Lung (tissue), 11 donors: ENCODE measurements at regions not wholly inside any gene's neighbourhood (a gene's known extent, or its start where the extent isn't known, plus 50 kb on each side); places are given as distances from the start of the nearest gene placed in this dataset.
A peak's percentile ranks its signal among the peaks of the same experiment; 100 is the strongest.

ENCODE experiments used
- ATAC-seq: fragments of 200-7000 bp; cut with Tn5 transposase; one replicate; pipeline ENCODE4 v1.9.1; 2020; ENCODE audit warnings: moderate number of reproducible peaks; ENCODE audit not compliant: insufficient read depth, low FRiP score
- DNase-seq, 3 donors: peaks; one replicate each; pipeline ENCODE4 v3.0.0-alpha.2; 2013 to 2017
- H3K27ac ChIP-seq, 2 donors: one replicate each; pipeline ENCODE4 v1.5.1; 2013; ENCODE audit warnings: mild to moderate bottlenecking in 2 of 2, moderate library complexity in 2 of 2, control low read depth in 1 of 2, inconsistent platforms in 1 of 2, low read depth in 1 of 2, low read length in 1 of 2
- H3K27me3 ChIP-seq, 3 donors: one replicate each; pipeline ENCODE4 v1.5.1; 2013; ENCODE audit warnings: low read length in 2 of 3; ENCODE audit not compliant: control insufficient read depth in 3 of 3, insufficient read depth in 3 of 3
- H3K36me3 ChIP-seq, 4 donors: one replicate each; pipeline ENCODE4 v1.5.1; 2013; ENCODE audit warnings: low read length in 4 of 4, mild to moderate bottlenecking in 1 of 4, moderate library complexity in 1 of 4; ENCODE audit not compliant: control insufficient read depth in 4 of 4, insufficient read depth in 4 of 4
- H3K4me1 ChIP-seq, 5 donors: one replicate each; pipeline ENCODE4 v1.5.1; 2013; ENCODE audit warnings: low read length in 5 of 5, mild to moderate bottlenecking in 2 of 5, moderate library complexity in 1 of 5; ENCODE audit not compliant: control insufficient read depth in 5 of 5, insufficient read depth in 5 of 5
- H3K4me3 ChIP-seq: one replicate; pipeline ENCODE4 v1.5.1; 2013; ENCODE audit warnings: mild to moderate bottlenecking, control low read depth, moderate library complexity
- H3K9ac ChIP-seq, 2 donors: one replicate each; pipeline ENCODE4 v1.5.1; 2013; ENCODE audit warnings: low read length in 2 of 2, control low read depth in 1 of 2; ENCODE audit not compliant: insufficient read depth in 1 of 2
- H3K9me3 ChIP-seq, 4 donors: one replicate each; pipeline ENCODE4 v1.5.1; 2013; ENCODE audit warnings: low read length in 3 of 4, mild to moderate bottlenecking in 1 of 4, moderate library complexity in 1 of 4; ENCODE audit not compliant: control insufficient read depth in 4 of 4, insufficient read depth in 3 of 4
- WGBS, 2 donors: extraction: QIAGEN DNeasy Blood & Tissue Kit; methylation state at CpG; one replicate each; pipeline ENCODE4 v1.1.7; 2013; 5-methylcytosine and 5-hydroxymethylcytosine counted together
- TF ChIP-seq, protein P1 (sequence below): IDR thresholded peaks from 2 replicates; pipeline ENCODE4 v1.5.1; 2012; ENCODE audit warnings: mild to moderate bottlenecking; ENCODE audit errors: control extremely low read depth, extremely low read depth
- donor health status: control.
- donor health status: control.
- donor health status: Bipolar disorder and iron deficiency.
- donor health status: healthy.
- donor health status: DM: yes; HTN: yes; CAD: no.

GRCh38 chr1:90783181-90783580 is 66.1 kb upstream of the BARHL2 start:
- WGBS, 2 donors: 81 to 85% methylated on average over 6 of the region's 6 CpGs
- TF ChIP-seq, protein P1, sequence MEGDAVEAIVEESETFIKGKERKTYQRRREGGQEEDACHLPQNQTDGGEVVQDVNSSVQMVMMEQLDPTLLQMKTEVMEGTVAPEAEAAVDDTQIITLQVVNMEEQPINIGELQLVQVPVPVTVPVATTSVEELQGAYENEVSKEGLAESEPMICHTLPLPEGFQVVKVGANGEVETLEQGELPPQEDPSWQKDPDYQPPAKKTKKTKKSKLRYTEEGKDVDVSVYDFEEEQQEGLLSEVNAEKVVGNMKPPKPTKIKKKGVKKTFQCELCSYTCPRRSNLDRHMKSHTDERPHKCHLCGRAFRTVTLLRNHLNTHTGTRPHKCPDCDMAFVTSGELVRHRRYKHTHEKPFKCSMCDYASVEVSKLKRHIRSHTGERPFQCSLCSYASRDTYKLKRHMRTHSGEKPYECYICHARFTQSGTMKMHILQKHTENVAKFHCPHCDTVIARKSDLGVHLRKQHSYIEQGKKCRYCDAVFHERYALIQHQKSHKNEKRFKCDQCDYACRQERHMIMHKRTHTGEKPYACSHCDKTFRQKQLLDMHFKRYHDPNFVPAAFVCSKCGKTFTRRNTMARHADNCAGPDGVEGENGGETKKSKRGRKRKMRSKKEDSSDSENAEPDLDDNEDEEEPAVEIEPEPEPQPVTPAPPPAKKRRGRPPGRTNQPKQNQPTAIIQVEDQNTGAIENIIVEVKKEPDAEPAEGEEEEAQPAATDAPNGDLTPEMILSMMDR: no peak

GRCh38 chr1:90782046-90782445 is 64.9 kb upstream of the BARHL2 start:
- ATAC-seq: no peak
- 74 to 75% methylated on average over 2 of the region's 2 CpGs for WGBS, 2 donors

More at GRCh38 chr1:90783181-90783580, 66.1 kb upstream of the BARHL2 start:
- H3K27me3 ChIP-seq: peaks cover 0 to 5% (median 0%) of the 10 kb centered on the region in 3 donors
- H3K9me3 ChIP-seq: no peaks in the 10 kb centered on the region
- H3K9ac ChIP-seq: no peak overlapping the region
- no peak for DNase-seq
- ATAC-seq: no peak
- H3K36me3 ChIP-seq: no peaks in the 10 kb centered on the region
- H3K27ac ChIP-seq: no peak overlapping the region
- no peaks in the 10 kb centered on the region for H3K4me1 ChIP-seq
- no peak overlapping the region for H3K4me3 ChIP-seq

GRCh38 chr1:90781534-90781933 is 64.4 kb upstream of the BARHL2 start:
- no peaks in the 10 kb centered on the region for H3K36me3 ChIP-seq
- no peaks in the 10 kb centered on the region for H3K9me3 ChIP-seq
- TF ChIP-seq, protein P1: no peak
- H3K9ac ChIP-seq: no peak overlapping the region
- no peaks in the 10 kb centered on the region for H3K4me1 ChIP-seq
- WGBS, 2 donors: 67 to 79% methylated on average over 6 of the region's 6 CpGs
- H3K27me3 ChIP-seq: peaks cover 0 to 5% (median 0%) of the 10 kb centered on the region in 3 donors
- H3K4me3 ChIP-seq: no peak overlapping the region
- no peak overlapping the region for H3K27ac ChIP-seq
- DNase-seq (peak in 1 of 3 donors; percentile 12), ATAC-seq (no peak)

More at GRCh38 chr1:90782046-90782445, 64.9 kb upstream of the BARHL2 start:
- H3K27me3 ChIP-seq: peaks cover 0 to 5% (median 0%) of the 10 kb centered on the region in 3 donors
- no peak overlapping the region for H3K27ac ChIP-seq
- H3K4me1 ChIP-seq: no peaks in the 10 kb centered on the region
- no peak overlapping the region for H3K4me3 ChIP-seq
- H3K9ac ChIP-seq: no peak overlapping the region
- TF ChIP-seq, protein P1: no peak
- peak in 1 of 3 donors; percentile 1 for DNase-seq
- H3K36me3 ChIP-seq: no peaks in the 10 kb centered on the region
- no peaks in the 10 kb centered on the region for H3K9me3 ChIP-seq

- ATAC-seq: no peak
- H3K36me3 ChIP-seq: no peaks in the 10 kb centered on the region
- 96 to 97% methylated on average over 2 of the region's 2 CpGs for WGBS, 2 donors
- H3K27me3 ChIP-seq: peaks cover 0 to 5% (median 0%) of the 10 kb centered on the region in 3 donors
- TF ChIP-seq, protein P1: no peak
- H3K4me3 ChIP-seq: no peak overlapping the region
- H3K9me3 ChIP-seq: no peaks in the 10 kb centered on the region
- H3K4me1 ChIP-seq: no peaks in the 10 kb centered on the region
- no peak overlapping the region for H3K9ac ChIP-seq
- DNase-seq: no peak
- H3K27ac ChIP-seq: no peak overlapping the region
These were observed 63.9 kb upstream of the BARHL2 start for GRCh38 chr1:90780981-90781380.
